Ovary (tissue), 7 donors: ENCODE measurements at regions not wholly inside any gene's neighbourhood (a gene's known extent, or its start where the extent isn't known, plus 50 kb on each side); places are given as distances from the start of the nearest gene placed in this dataset.

ENCODE experiments used
- DNase-seq, 5 donors: peaks; one replicate each; pipeline ENCODE4 v3.0.0-alpha.2; 2019 to 2020
- H3K27ac ChIP-seq, 2 donors: fragments of 200-600 bp; one replicate each; pipeline versions ENCODE4 v1.5.1 to v1.8.0; 2019 to 2022
- H3K27me3 ChIP-seq: fragments of 200-600 bp; one replicate; pipeline ENCODE4 v1.8.0; 2022
- H3K36me3 ChIP-seq: fragments of 200-600 bp; sonication (generic); one replicate; pipeline ENCODE4 v1.5.1; 2019
- H3K4me1 ChIP-seq: one replicate; pipeline ENCODE4 v1.8.1; 2013; ENCODE audit warnings: mild to moderate bottlenecking, moderate library complexity; ENCODE audit not compliant: insufficient read depth
- H3K4me3 ChIP-seq: fragments of 200-600 bp; sonication (generic); one replicate; pipeline ENCODE4 v1.5.1; 2017
- H3K9me3 ChIP-seq, 2 donors: fragments of 200-600 bp in 1 of 2; sonication (generic) in 1 of 2; one replicate each; pipeline versions ENCODE4 v1.5.1 to v1.8.1; 2013 to 2019; ENCODE audit warnings: mild to moderate bottlenecking in 1 of 2, moderate library complexity in 1 of 2
- EP300 ChIP-seq: sonication (generic); formaldehyde crosslinking; IDR thresholded peaks from one replicate; pipeline ENCODE4 v1.6.1; 2017; ENCODE audit warnings: antibody characterized with exemption
- POLR2A ChIP-seq: fragments of 450-650 bp; IDR thresholded peaks from one replicate; pipeline ENCODE4 v1.6.1; 2017; ENCODE audit warnings: antibody characterized with exemption, mild to moderate bottlenecking, moderate library complexity
- WGBS, 3 donors: extraction: QIAGEN DNeasy Blood & Tissue Kit in 1 of 3; methylation state at CpG; one replicate each; pipeline versions ENCODE4 v1.1.5 to v1.1.7; 2013 to 2017; 5-methylcytosine and 5-hydroxymethylcytosine counted together
- intact Hi-C, 4 donors: fragments of 100-400 bp; cut with DNase I; formaldehyde crosslinking; loops; one replicate each; pipeline versions ENCODE4 v1.11.0 to v1.15.1; 2022 to 2023
- TF ChIP-seq, protein P1 (sequence below), 3 donors: fragments of 450-650 bp in 2 of 3; fragments of 200-600 bp in 1 of 3; IDR thresholded peaks; one replicate each; pipeline versions ENCODE4 v1.5.1 to v1.8.0; 2016 to 2022; ENCODE audit warnings: antibody characterized with exemption in 3 of 3, mild to moderate bottlenecking in 1 of 3
- donor health status: DM: no; HTN: no; CAD: no; lungs with moderate emphysema.
- donor health status: DM: no; HTN: no; CAD: no.
- donor health status: Bipolar disorder and iron deficiency.
- donor health status: DM: no; HTN: no; CAD: no.
- donor health status: DM: yes; HTN: yes; CAD: no.

DNA sequence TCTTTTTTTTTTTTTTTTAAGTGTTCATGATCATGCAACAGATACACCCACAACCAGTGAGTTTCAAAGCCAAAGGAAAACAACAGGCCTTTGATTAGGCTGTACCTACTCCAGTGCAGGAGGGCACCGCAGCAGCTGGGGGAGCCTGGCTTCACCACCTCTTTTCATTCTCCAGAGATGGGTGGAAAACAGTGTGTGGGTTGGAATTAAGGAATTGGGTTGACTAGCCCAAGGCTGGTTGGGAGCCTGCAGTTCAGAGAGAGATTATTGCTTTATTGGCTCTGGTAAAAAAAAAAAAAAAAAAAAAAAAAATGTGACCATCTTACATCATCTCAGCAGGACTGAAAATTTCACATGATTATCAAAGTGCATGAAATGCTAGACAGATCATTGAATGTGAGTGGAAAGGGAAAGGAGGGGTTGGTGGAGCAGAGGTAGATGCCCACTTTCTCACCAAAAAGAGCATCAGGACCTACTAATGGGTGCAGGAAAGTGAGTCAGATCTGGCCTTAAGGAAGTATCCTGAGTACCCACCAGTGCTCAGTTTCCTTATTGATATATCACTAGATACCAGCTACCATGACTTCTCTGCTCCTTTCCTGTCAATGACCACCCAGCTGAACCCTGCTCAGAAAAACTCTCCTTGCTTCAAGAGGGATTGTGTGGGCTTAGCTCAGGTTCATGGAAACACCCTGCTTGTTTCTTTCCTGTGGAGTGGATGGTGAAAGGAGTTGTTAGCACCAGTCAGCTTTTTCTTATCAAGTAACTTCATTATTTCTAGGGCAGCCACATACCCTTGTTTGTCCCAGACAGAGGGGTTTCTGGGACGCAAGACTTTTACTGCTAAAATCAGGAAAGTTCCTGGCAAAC, 54.8 kb upstream of the DYRK2 start:
- no peaks in the 10 kb centered on the region for H3K36me3 ChIP-seq
- WGBS, 3 donors: 95 to 98% (median 96%) methylated on average over 2 of the region's 2 CpGs
- no peaks in the 10 kb centered on the region for H3K4me1 ChIP-seq
- TF ChIP-seq EP300 (no peak), POLR2A (no peak)
- TF ChIP-seq, protein P1, sequence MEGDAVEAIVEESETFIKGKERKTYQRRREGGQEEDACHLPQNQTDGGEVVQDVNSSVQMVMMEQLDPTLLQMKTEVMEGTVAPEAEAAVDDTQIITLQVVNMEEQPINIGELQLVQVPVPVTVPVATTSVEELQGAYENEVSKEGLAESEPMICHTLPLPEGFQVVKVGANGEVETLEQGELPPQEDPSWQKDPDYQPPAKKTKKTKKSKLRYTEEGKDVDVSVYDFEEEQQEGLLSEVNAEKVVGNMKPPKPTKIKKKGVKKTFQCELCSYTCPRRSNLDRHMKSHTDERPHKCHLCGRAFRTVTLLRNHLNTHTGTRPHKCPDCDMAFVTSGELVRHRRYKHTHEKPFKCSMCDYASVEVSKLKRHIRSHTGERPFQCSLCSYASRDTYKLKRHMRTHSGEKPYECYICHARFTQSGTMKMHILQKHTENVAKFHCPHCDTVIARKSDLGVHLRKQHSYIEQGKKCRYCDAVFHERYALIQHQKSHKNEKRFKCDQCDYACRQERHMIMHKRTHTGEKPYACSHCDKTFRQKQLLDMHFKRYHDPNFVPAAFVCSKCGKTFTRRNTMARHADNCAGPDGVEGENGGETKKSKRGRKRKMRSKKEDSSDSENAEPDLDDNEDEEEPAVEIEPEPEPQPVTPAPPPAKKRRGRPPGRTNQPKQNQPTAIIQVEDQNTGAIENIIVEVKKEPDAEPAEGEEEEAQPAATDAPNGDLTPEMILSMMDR (IDR thresholded peaks at IDR 0.05): no peak
- no peak for DNase-seq
- no peaks in the 10 kb centered on the region for H3K27me3 ChIP-seq
- H3K27ac ChIP-seq: no peak overlapping the region
- no peaks in the 10 kb centered on the region for H3K9me3 ChIP-seq
- no peak overlapping the region for H3K4me3 ChIP-seq
- intact Hi-C loops: no loop called here

DNA sequence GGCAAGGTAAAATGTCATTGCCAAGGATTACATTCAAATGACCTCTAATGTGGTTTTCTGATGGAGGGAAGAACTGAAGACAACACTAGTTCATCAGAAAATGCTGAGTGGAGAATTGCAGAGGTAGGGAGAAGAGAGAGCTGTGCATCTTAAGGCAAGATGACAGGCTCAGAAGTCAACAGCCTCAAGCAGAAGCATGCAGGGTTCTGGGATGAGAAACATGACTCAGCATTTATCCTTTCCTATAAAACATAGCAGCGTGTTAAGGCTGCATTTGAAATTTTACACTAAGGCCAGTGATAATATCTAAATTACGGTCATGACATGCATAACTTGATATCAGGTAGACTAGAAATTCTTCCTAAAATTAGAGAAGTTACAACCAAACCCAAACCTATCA, 53.7 kb upstream of the DYRK2 start:
- WGBS, 3 donors: 80 to 87% (median 84%) methylated on average over 2 of the region's 2 CpGs
- Histone ChIP-seq H3K36me3 (no peaks in the 10 kb centered on the region), H3K9me3 (no peaks in the 10 kb centered on the region), H3K27me3 (no peaks in the 10 kb centered on the region), H3K4me1 (no peaks in the 10 kb centered on the region), H3K27ac (no peak overlapping the region), H3K4me3 (no peak overlapping the region)
- intact Hi-C loops: no loop called here
- no peak for DNase-seq
- TF ChIP-seq, protein P1 (IDR thresholded peaks at IDR 0.05): no peak
- no peak for TF ChIP-seq POLR2A
- TF ChIP-seq EP300: no peak

DNA sequence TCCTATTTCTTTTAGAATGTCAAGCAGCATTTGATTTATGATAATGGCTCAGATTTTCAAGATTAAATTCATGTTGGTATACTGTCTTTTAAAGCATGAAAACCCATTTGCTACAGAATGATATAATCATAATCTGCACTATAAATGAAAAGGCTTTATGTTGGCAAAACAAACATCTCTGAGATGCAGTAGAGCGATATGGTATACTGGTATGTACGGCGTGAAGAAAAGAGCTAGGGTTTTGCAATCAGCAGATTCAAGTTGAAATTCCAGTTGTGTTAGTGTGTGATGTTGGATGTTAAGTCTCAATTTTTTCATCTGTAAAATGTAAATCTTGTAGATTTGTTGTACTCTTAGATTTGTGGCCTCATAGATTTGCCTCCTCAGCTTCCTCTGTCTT, 53.2 kb upstream of the DYRK2 start:
- DNase-seq: no peak

DNA sequence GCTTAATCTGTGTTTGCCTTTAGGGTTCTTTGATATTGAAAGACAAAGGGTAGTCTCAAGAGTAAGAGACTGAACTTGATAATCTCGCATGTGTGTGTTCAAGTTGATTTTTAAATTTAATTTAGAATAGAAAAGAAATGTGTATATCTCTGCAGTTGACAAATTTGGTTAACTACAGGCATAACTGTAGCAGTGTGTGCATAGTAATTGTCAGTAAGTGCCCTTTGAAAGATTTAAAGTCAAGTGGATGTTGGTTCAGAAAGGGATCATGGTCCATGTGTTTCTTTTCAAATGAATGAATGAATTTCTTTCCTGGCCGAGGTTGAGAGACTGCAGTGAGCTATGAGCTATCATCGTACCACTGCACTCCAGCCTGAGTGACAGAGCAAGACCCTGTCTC, 49.9 kb upstream of the DYRK2 start:
- no peak for DNase-seq
- Histone ChIP-seq H3K27ac (no peak overlapping the region), H3K27me3 (no peaks in the 10 kb centered on the region), H3K36me3 (no peaks in the 10 kb centered on the region), H3K4me3 (no peak overlapping the region), H3K4me1 (no peaks in the 10 kb centered on the region), H3K9me3 (no peaks in the 10 kb centered on the region)
- TF ChIP-seq, protein P1 (IDR thresholded peaks at IDR 0.05): no peak
- TF ChIP-seq EP300: no peak
- WGBS, 3 donors: 88 to 92% (median 90%) methylated on average over 3 of the region's 3 CpGs
- intact Hi-C loops: no loop called here

More for the DNA sequence above, 53.2 kb upstream of the DYRK2 start:
- H3K9me3 ChIP-seq: no peaks in the 10 kb centered on the region
- TF ChIP-seq, protein P1 (IDR thresholded peaks at IDR 0.05): no peak
- TF ChIP-seq POLR2A: no peak
- no peak for TF ChIP-seq EP300
- no peaks in the 10 kb centered on the region for H3K36me3 ChIP-seq
- 78 to 97% (median 83%) methylated on average over 3 of the region's 3 CpGs for WGBS, 3 donors
- no peak overlapping the region for H3K4me3 ChIP-seq
- H3K27ac ChIP-seq: no peak overlapping the region
- intact Hi-C loops: no loop called here
- H3K4me1 ChIP-seq: no peaks in the 10 kb centered on the region
- H3K27me3 ChIP-seq: no peaks in the 10 kb centered on the region
